ENCODE measurements at regions not wholly inside any gene's neighbourhood (a gene's known extent, or its start where the extent isn't known, plus 50 kb on each side); places are given as distances from the start of the nearest gene placed in this dataset.

DNA sequence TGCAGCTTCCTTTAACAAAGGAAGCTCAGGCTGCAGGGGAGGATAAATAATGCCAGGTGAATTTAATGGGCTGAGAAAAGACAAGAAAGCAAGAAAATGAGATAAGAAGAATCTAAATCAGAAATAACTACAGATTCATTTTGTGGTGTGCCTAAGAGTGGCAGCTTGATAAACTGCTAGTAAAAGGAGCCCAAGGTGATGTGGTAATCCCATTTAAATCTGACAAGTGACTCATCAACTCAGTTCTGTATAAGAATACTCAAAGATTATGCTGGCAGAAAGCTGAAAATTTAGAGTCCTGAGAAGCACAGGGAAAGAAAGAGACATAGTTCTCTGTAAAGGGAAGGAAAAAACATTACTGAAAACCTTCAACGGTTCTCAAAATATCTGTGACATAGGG, 109.4 kb upstream of the PDE1C start:
- DNase-seq (ENCODE audit: low read depth, low spot score), result no peak

GRCh38 chr7:32178677-32179366, 108.6 kb upstream of the PDE1C start:
- DNase-seq (ENCODE audit: low read depth, low spot score), result no peak

GRCh38 chr7:32177232-32177631, 107.0 kb upstream of the PDE1C start:
- DNase-seq (ENCODE audit: low read depth, low spot score), result no peak

GRCh38 chr7:32175099-32175498, 104.9 kb upstream of the PDE1C start:
- DNase-seq (ENCODE audit: low read depth, low spot score), result no peak

- DNase-seq (ENCODE audit: low read depth, low spot score), result no peak
These were observed 101.0 kb upstream of the PDE1C start for GRCh38 chr7:32171248-32171647.

- DNase-seq (ENCODE audit: low read depth, low spot score), result no peak
These were observed 100.6 kb upstream of the PDE1C start for GRCh38 chr7:32170838-32171237.

- DNase-seq (ENCODE audit: low read depth, low spot score), result no peak
These were observed 99.0 kb upstream of the PDE1C start for GRCh38 chr7:32169228-32169627.

DNA sequence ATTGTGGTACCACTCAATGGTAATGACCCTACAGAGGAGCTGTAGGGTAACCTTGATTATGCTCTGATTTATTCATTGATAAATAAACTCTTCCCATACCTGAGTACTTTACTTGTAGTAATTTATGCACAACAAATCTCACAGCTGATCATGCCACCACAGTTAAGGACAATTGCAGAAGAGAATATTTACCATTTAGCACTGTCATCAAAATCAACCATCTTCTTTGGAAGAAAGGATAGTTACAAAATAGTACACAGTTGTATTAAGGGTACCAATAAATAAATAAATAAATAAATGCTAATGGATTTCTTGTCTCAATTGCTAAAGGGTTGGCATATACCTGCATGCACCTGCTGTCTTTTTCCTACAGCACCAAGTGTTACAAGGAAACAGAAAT, 97.6 kb upstream of the PDE1C start:
- DNase-seq (ENCODE audit: low read depth, low spot score), result no peak

DNA sequence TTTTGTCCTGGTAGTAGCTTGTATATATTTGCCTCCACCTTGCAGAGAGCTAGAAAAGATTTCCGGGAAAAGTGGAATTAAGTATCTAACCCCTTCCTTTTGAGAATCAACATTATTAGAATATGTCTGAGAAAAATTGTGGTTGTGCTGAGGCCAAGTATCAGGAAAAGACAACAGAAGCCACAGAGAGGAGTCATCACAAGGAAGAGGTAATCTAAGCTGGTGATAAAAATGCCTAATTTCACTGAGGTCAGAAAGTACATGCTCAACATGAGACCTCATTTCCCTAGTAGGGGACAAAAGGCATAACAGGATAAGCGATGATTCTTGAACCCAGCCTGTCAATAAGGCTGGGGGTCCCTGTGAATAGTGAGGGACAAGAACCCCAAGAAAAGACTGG, 97.0 kb upstream of the PDE1C start:
- DNase-seq (ENCODE audit: low read depth, low spot score), result no peak

DNA sequence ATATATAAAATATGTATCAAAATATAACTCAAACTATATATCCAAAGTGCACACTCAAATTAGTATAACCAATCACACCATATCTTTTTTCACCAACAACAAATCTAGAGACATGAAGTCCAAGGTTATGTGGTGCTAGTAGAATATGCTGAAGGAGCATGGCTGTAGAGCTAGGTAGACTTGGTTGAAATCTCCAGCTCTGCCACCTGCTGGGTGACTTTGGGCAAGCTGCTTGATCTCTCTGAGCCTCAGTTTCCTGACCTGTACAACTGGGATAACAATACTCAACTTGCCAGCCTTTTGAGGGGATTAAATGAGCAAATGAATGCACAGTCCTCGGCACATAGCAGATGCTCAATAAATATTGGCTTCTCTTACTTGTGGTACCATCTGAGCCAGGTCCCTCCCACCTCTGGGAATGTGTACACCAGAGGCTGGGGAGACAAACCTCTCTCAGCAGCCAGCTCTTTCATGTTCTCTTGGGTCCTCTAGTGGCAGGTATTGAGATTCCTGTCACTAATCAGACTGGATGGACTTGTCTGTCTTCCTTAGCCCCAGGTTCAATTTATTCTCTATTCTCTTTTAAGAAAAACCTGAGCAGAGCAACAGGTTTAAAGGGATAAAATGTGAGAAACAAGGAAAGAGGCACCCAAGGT, 94.3 kb upstream of the PDE1C start:
- no peak for DNase-seq (ENCODE audit: low read depth, low spot score)

- no peak for DNase-seq (ENCODE audit: low read depth, low spot score)
These were observed 93.7 kb upstream of the PDE1C start for GRCh38 chr7:32163896-32164295.

DNA sequence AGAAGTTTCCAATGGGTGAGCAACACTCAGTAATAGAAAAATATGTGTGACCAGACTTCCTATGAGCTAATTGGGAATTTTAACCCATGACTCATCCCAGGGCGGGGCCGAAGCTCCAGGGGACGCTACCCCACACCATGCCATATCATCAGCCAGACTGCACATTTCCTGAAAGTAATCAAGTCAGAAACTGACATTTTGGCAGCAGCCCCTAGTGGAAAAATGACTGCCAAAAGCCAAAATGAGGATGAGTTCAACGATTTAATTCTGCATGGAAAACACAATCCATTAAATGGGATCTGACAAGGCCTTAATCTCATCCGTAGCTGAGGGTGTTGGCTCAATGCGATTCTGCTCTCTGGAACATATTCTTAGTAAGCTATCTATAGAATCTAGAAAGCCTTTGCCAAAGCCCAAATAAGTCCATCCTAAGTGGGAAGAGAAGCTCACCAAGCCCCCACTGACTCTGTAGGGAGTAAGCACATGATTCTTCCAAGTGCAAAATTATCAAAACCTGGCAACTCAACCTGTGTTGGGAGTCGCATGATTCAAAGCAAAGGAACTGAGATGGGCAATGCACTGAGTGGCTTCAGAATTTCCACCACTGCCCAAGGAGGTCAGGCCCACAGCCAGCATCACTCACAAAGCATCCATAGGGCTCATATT, 93.1 kb upstream of the PDE1C start:
- DNase-seq (ENCODE audit: low read depth, low spot score), result no peak

DNA sequence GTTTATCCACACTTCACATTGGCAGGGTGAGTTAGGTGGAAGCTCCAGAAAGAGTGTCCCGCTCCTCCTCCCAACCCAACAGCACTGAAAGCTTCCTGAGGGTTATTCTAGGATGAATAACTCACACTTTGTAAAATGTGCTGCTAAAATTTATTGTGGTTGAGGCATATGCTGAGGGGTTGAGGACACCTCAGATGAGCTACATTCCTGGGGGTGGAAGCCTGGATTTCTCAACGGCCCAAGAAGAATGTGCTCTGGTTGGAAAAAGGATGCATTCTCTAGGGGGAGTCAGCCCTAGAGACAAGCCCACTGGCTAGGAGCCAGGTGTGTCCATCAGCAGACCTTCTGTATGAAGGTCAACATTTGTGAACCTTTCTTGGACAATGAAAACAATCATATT, 91.5 kb upstream of the PDE1C start:
- DNase-seq (ENCODE audit: low read depth, low spot score), result no peak

GRCh38 chr7:32158751-32159745, 88.8 kb upstream of the PDE1C start:
- no peak for DNase-seq (ENCODE audit: low read depth, low spot score)

- no peak for DNase-seq (ENCODE audit: low read depth, low spot score)
These were observed 87.9 kb upstream of the PDE1C start for GRCh38 chr7:32158076-32158475.

- no peak for DNase-seq (ENCODE audit: low read depth, low spot score)
These were observed 85.5 kb upstream of the PDE1C start for GRCh38 chr7:32155712-32156111.

GRCh38 chr7:32154797-32155196, 84.6 kb upstream of the PDE1C start:
- DNase-seq (ENCODE audit: low read depth, low spot score), result no peak

DNA sequence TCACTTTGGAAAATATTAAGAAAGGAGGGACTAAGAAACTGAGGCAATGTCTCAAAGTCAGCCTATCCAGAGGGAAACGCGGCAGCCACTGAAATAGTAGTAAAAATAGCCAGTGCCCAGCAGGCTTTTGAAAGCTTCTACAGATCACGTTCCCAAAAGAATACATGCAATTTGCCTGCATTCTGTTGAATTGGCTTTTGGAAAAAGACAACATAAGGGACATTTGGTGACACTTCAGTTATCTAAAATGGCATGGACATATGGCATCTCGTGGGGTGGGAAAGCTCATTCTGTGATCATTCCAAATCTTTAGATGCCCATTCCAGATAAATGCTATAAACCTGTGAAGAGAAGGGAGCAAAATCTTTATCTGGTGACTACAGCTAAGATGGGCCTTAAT, 82.8 kb upstream of the PDE1C start:
- DNase-seq (ENCODE audit: low read depth, low spot score), result no peak

DNA sequence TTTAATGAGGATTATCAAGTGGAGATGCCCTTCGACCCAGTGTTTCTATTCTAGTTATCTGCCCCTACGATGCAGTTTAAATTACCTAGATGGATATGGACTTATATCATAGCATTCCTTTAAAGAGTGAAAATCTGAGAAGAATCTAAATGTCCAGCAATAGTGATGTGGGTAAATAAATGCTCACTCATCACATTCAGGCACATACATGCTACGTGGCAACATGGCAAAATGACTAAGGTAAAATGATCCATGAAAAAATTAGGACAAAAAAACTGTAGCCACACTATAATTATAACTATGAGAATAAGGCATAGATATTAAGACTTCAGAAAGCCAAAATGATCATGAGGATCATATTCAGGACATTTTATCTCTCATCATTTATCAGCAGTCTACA, 82.4 kb upstream of the PDE1C start:
- DNase-seq (ENCODE audit: low read depth, low spot score), result no peak

GRCh38 chr7:32150589-32150988, 80.4 kb upstream of the PDE1C start:
- no peak for DNase-seq (ENCODE audit: low read depth, low spot score)

GRCh38 chr7:32150039-32150438, 79.8 kb upstream of the PDE1C start:
- no peak for DNase-seq (ENCODE audit: low read depth, low spot score)

Data from iPS DF 19.7 (cell line).